OCI-LY1 (cell line): ENCODE measurements at regions not wholly inside any gene's neighbourhood (a gene's known extent, or its start where the extent isn't known, plus 50 kb on each side); places are given as distances from the start of the nearest gene placed in this dataset.

ENCODE experiments used
- CTCF ChIP-seq: fragments of 200-600 bp; sonication (generic), shearing (Covaris generic); IDR thresholded peaks from 2 replicates; pipeline ENCODE4 v1.5.1; 2017; ENCODE audit warnings: mild to moderate bottlenecking, antibody characterized with exemption, low read length, moderate library complexity, mixed read lengths
- EZH2 ChIP-seq: fragments of 200-600 bp; sonication (generic), shearing (Covaris generic); IDR thresholded peaks from 2 replicates; pipeline ENCODE4 v1.8.0; 2017; ENCODE audit warnings: borderline replicate concordance, mixed run types, mild to moderate bottlenecking, antibody characterized with exemption, low read length, moderate library complexity, mixed read lengths

GRCh38 chr2:177031438-177032180 is 181.0 kb upstream of the HNRNPA3 start:
- no peak for TF ChIP-seq CTCF
- no peak for TF ChIP-seq EZH2
